ENCODE measurements at regions not wholly inside any gene's neighbourhood (a gene's known extent, or its start where the extent isn't known, plus 50 kb on each side); places are given as distances from the start of the nearest gene placed in this dataset.

- no peak for DNase-seq (ENCODE audit: low read depth)
Observed at GRCh38 chr5:96283589-96283988, 149.5 kb downstream of the PCSK1 start.

GRCh38 chr5:96282020-96282419, 151.0 kb downstream of the PCSK1 start:
- DNase-seq (ENCODE audit: low read depth): no peak

- DNase-seq (ENCODE audit: low read depth): no peak
Observed at GRCh38 chr5:96280946-96281393, 152.1 kb downstream of the PCSK1 start.

GRCh38 chr5:96279801-96280542, 153.1 kb downstream of the PCSK1 start:
- DNase-seq (ENCODE audit: low read depth): peak; percentile 83

GRCh38 chr5:96278981-96279380, 154.1 kb downstream of the PCSK1 start:
- DNase-seq (ENCODE audit: low read depth): no peak

- DNase-seq (ENCODE audit: low read depth): no peak
Observed at GRCh38 chr5:96275051-96275450, 158.0 kb downstream of the PCSK1 start.

- no peak for DNase-seq (ENCODE audit: low read depth)
Observed at GRCh38 chr5:96265487-96265886, 167.6 kb downstream of the PCSK1 start.

GRCh38 chr5:96264047-96264446, 169.0 kb downstream of the PCSK1 start:
- no peak for DNase-seq (ENCODE audit: low read depth)

- DNase-seq (ENCODE audit: low read depth): no peak
Observed at GRCh38 chr5:96262105-96262504, 170.9 kb downstream of the PCSK1 start.

GRCh38 chr5:96260009-96260408, 173.0 kb downstream of the PCSK1 start:
- DNase-seq (ENCODE audit: low read depth): no peak

GRCh38 chr5:96259151-96259772, 173.8 kb downstream of the PCSK1 start:
- DNase-seq (ENCODE audit: low read depth): peak; percentile 87

- DNase-seq (ENCODE audit: low read depth): no peak
Observed at GRCh38 chr5:96258692-96259091, 174.4 kb downstream of the PCSK1 start.

- peak; percentile 65 for DNase-seq (ENCODE audit: low read depth)
Observed at GRCh38 chr5:96257904-96258303, 175.1 kb downstream of the PCSK1 start.

GRCh38 chr5:96256795-96257470, 176.1 kb downstream of the PCSK1 start:
- peak; percentile 28 for DNase-seq (ENCODE audit: low read depth)

GRCh38 chr5:96254980-96255691, 177.9 kb downstream of the PCSK1 start:
- DNase-seq (ENCODE audit: low read depth): peak; percentile 89

- DNase-seq (ENCODE audit: low read depth): no peak
Observed at GRCh38 chr5:96253140-96253539, 179.9 kb downstream of the PCSK1 start.

- peak; percentile 58 for DNase-seq (ENCODE audit: low read depth)
Observed at GRCh38 chr5:96252596-96252995, 180.5 kb downstream of the PCSK1 start.

GRCh38 chr5:96250782-96251181, 182.3 kb downstream of the PCSK1 start:
- DNase-seq (ENCODE audit: low read depth): no peak

- no peak for DNase-seq (ENCODE audit: low read depth)
Observed at GRCh38 chr5:96248131-96248530, 184.9 kb downstream of the PCSK1 start.

GRCh38 chr5:96247708-96248107, 185.3 kb downstream of the PCSK1 start:
- no peak for DNase-seq (ENCODE audit: low read depth)

GRCh38 chr5:96247097-96247701, 185.8 kb downstream of the PCSK1 start:
- peak; percentile 94 for DNase-seq (ENCODE audit: low read depth)

Measured in M059J (cell line).